WI38 (cell line): ENCODE measurements at regions not wholly inside any gene's neighbourhood (a gene's known extent, or its start where the extent isn't known, plus 50 kb on each side); places are given as distances from the start of the nearest gene placed in this dataset.
"Not testable (repeated sequence)": the region's sequence is repeated elsewhere in the genome, so short reads cannot be mapped to it uniquely, and the experiment has no call there.

Experiments used
- H3K4me3 ChIP-seq: 2 replicates; pipeline ENCODE4 v1.5.1; 2011; ENCODE audit warnings: low read depth, mild to moderate bottlenecking, control low read depth, low read length
- CTCF ChIP-seq: IDR thresholded peaks from 2 replicates; pipeline ENCODE4 v1.5.1; 2012; ENCODE audit warnings: low read depth, mild to moderate bottlenecking, control low read depth, low read length

DNA sequence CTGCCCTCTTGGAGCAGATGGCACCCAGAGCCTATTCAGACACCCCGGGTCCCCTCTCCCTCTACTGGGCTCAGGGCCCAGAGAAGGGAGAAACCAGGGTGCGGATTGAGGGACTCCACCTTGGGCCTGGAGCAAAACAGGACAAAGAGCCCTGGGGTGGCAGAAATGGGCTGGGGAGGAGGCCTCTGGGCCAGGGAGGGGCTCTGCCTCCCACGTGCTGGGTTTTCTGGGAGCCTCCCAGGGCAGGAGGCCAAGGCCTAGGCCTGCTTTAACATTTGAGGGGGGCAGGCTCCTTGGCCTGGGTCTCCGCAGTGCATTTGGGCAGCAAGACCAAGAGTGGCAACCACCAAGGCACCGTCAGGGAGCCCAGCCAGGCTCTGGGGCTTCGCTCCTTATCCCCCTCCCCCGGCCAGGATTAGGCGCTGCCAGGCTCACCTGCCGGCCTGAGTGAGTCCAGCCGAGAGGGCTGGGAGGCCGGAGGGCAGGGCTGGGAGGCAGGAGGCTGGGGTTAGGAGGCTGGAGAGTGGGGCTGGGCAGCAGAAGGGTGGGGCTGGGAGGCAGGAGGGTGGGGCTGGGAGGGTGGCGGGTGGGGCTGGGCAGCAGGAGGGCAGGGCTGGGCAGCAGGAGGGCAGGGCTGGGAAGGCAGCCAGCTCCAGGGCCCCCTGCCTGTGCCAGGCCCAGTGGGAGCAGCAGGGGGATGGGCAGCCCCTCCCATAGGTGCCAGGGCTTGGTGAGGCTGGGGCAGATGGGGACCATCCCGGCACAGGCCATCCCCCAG is 101.8 kb upstream of the EIF5 start:
- TF ChIP-seq CTCF: no peak
- H3K4me3 ChIP-seq: no peak overlapping the region

DNA sequence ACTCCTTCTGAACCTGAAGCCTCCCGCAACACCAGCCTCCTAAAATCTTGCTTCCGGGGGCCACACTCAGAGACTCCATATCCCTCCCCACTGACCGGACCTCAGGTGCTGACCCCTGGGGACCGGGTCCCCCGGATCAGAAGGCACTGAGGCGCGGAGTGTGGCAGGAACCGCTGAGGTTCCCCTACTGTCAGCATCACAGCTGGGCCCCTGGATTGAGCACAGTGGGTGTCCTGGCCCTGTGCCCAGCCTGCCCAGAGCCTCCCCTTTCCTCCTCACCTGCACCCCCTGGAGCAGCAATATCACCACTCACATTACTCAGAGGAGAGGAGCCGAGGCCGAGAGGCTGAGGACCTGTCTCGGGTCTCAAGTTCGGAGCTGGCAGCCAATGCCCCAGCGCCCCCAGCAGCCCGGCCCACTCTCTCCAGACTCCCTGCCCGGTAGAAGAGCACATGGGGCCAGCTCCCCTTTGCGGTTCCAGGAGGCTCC is 101.2 kb upstream of the EIF5 start:
- no peak for TF ChIP-seq CTCF
- H3K4me3 ChIP-seq: no peak overlapping the region

GRCh38 chr14:103233328-103233727 is 100.7 kb upstream of the EIF5 start:
- H3K4me3 ChIP-seq: no peak overlapping the region
- no peak for TF ChIP-seq CTCF

- not testable (repeated sequence) for H3K4me3 ChIP-seq
Observed at GRCh38 chr14:103234826-103235225, 99.2 kb upstream of the EIF5 start.

- not testable (repeated sequence) for H3K4me3 ChIP-seq
Observed at GRCh38 chr14:103235506-103235905, 98.5 kb upstream of the EIF5 start.

GRCh38 chr14:103239751-103240150 is 94.3 kb upstream of the EIF5 start:
- H3K4me3 ChIP-seq: no peak overlapping the region
- no peak for TF ChIP-seq CTCF

DNA sequence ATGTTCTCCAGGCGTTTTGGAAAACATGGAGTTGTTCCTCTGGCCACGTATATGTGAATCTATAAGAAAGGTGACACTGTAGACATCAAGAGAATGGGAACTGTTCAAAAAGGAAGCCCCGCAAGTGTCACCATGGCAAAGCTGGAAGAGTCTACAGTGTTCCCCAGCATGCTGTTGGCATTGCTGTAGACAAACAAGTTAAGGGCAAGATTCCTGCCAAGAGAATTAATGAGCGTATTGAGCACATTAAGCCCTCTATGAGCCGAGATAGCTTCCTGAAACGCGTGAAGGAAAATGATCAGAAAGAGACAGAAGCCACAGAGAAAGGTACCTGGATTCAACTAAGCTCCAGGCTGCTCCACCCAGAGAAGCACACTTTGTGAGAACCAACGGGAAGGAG is 92.5 kb upstream of the EIF5 start:
- no peak overlapping the region for H3K4me3 ChIP-seq
- TF ChIP-seq CTCF: no peak

GRCh38 chr14:103243764-103244737 is 90.0 kb upstream of the EIF5 start:
- no peak for TF ChIP-seq CTCF
- no peak overlapping the region for H3K4me3 ChIP-seq

DNA sequence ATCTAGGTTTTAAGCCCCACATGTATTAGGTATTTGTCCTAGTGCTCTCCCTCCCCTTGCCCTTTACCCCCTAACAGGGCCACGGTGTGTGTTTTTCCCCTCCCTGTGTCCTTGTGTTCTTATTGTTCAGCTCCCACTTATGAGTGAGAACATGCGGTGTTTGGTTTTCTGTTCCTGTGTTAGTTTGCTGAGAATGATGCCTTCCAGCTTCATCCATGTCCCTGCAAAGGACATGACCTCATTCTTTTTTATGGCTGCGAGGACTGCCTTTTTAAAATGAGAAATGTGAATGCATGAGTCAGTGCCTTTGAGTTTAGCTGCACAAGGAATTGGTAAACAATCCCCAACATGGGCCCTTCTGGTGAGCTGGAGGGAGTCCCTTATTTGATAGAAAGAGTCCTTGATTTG is 88.4 kb upstream of the EIF5 start:
- H3K4me3 ChIP-seq: not testable (repeated sequence)
